Panc1 (cell line): ENCODE measurements at regions not wholly inside any gene's neighbourhood (a gene's known extent, or its start where the extent isn't known, plus 50 kb on each side); places are given as distances from the start of the nearest gene placed in this dataset.

Experiments
- CTCF ChIP-seq: fragments of 450-650 bp; IDR thresholded peaks from 2 replicates; pipeline ENCODE4 v1.5.1; 2017; ENCODE audit warnings: mild to moderate bottlenecking
- POLR2AphosphoS5 ChIP-seq: IDR thresholded peaks from 2 replicates; pipeline ENCODE4 v1.6.1; 2012; ENCODE audit warnings: mild to moderate bottlenecking, low read depth, low read length, moderate library complexity
- REST ChIP-seq, 2 experiments: IDR thresholded peaks; 2 replicates each; pipeline ENCODE4 v1.6.1; 2011 to 2012; ENCODE audit warnings: low read depth in 2 of 2, control low read depth in 1 of 2, low read length in 1 of 2, mild to moderate bottlenecking in 1 of 2, moderate library complexity in 1 of 2; ENCODE audit not compliant: insufficient read depth in 1 of 2
- SIN3A ChIP-seq: IDR thresholded peaks from 2 replicates; pipeline ENCODE4 v1.6.1; 2012; ENCODE audit warnings: low read depth, mild to moderate bottlenecking, low read length, moderate library complexity, borderline replicate concordance; ENCODE audit not compliant: insufficient read depth

DNA sequence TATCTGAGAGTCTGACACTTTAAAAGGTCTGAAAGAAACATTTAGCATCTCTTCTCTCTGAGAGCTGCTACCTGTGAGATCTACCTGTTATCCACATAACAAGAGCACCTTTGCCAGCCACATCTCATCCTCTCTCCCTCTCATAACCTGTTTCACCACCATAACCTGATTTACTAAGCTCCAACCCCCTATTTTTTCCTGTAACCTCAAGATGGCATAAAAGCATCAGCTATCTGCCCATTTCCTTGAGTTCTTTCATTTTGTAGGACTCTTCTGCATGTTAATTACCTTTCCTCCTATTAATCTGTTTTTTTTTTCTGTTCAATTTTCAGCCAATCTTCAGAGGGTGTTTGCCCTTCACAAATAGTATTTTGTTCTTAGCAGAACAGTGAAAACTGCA, 136.5 kb upstream of the KCNK1 start:
- TF ChIP-seq POLR2AphosphoS5 (no peak), CTCF (no peak), SIN3A (no peak), REST (IDR thresholded peaks at IDR 0.05; ENCODE audit: insufficient read depth in 1 of 2, low read depth in 2 of 2, low read length in 1 of 2) (no peak)
